ENCODE measurements at regions not wholly inside any gene's neighbourhood (a gene's known extent, or its start where the extent isn't known, plus 50 kb on each side); places are given as distances from the start of the nearest gene placed in this dataset.

DNA sequence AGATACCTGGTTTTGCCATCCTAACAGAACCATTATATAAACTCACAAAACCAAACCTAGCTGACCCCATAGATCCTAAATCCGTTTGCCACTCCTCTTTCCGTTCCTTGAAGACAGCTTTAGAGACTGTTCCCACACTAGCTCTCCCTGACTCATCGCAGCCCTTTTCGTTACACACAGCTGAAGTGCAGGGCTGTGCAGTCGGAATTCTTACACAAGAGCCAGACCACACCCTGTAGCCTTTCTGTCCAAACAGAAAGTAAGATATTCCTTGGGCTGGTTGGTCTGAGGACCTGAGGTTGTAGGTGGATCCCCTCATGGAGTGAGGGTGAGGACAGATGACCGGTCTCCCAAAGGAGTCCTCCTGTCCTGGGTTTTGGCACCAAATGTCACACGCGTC, 56.7 kb upstream of the NAA35 start:
- DNase-seq, result no peak

DNA sequence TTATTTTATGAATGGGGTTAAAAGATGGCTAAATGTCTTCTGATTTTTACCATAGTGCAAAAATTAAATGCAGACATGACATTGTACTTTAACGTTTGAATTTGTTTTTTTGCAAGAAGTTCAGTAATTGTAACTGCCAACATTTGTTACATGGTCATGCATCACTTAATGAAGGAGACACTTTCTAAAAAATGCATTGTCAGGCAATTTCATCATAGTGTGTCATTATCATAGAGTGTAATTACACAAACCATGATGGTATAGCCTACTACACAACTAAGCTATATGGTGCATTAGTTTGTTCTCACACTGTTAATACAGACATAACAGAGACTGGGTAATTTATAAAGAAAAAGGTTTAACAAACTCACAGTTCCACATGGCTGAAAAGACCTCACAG, 50.0 kb upstream of the NAA35 start:
- DNase-seq, result no peak

Data from NCI-H526 (cell line).